Liver (tissue), 8 donors: ENCODE measurements at regions not wholly inside any gene's neighbourhood (a gene's known extent, or its start where the extent isn't known, plus 50 kb on each side); places are given as distances from the start of the nearest gene placed in this dataset.

Experiments used
- DNase-seq: peaks from one replicate; pipeline ENCODE4 v3.0.0-alpha.2; 2017; ENCODE audit warnings: low spot score
- H3K27ac ChIP-seq, 2 donors: one replicate each; pipeline ENCODE4 v1.7.0; 2013; ENCODE audit warnings: inconsistent platforms in 2 of 2, low read length in 2 of 2, control low read depth in 1 of 2, low read depth in 1 of 2, mild to moderate bottlenecking in 1 of 2
- H3K27me3 ChIP-seq, 4 donors: one replicate each; pipeline versions ENCODE4 v1.6.1 to v1.7.0; 2013; ENCODE audit warnings: low read length in 3 of 4, inconsistent platforms in 1 of 4, mild to moderate bottlenecking in 1 of 4, moderate library complexity in 1 of 4; ENCODE audit not compliant: control insufficient read depth in 4 of 4, insufficient read depth in 4 of 4
- H3K36me3 ChIP-seq, 4 donors: one replicate each; pipeline versions ENCODE4 v1.6.1 to v1.7.0; 2013; ENCODE audit warnings: low read length in 3 of 4, mild to moderate bottlenecking in 3 of 4, low read depth in 1 of 4, moderate library complexity in 1 of 4; ENCODE audit not compliant: control insufficient read depth in 4 of 4, insufficient read depth in 3 of 4
- H3K4me1 ChIP-seq, 4 donors: one replicate each; pipeline versions ENCODE4 v1.6.1 to v1.7.0; 2013; ENCODE audit warnings: low read length in 3 of 4, mild to moderate bottlenecking in 3 of 4, moderate library complexity in 1 of 4; ENCODE audit not compliant: control insufficient read depth in 4 of 4, insufficient read depth in 4 of 4
- H3K4me3 ChIP-seq, 3 donors: one replicate each; pipeline versions ENCODE4 v1.6.1 to v1.7.0; 2013; ENCODE audit warnings: low read length in 3 of 3, control low read depth in 1 of 3, low read depth in 1 of 3, mild to moderate bottlenecking in 1 of 3
- H3K9ac ChIP-seq, 2 donors: one replicate each; pipeline ENCODE4 v1.7.0; 2013; ENCODE audit warnings: low read length in 2 of 2, mild to moderate bottlenecking in 2 of 2, moderate library complexity in 2 of 2, control low read depth in 1 of 2, low read depth in 1 of 2
- H3K9me3 ChIP-seq, 4 donors: one replicate each; pipeline versions ENCODE4 v1.6.1 to v1.7.0; 2013; ENCODE audit warnings: low read length in 3 of 4; ENCODE audit not compliant: control insufficient read depth in 4 of 4
- EGR1 ChIP-seq, 2 donors: IDR thresholded peaks; 2 replicates each; pipeline ENCODE4 v1.6.1; 2016 to 2018; ENCODE audit warnings: antibody characterized with exemption in 2 of 2, low read depth in 2 of 2
- FOXA1 ChIP-seq: IDR thresholded peaks from 2 replicates; pipeline ENCODE4 v1.6.1; 2016; ENCODE audit warnings: antibody characterized with exemption
- FOXA2 ChIP-seq: IDR thresholded peaks from 2 replicates; pipeline ENCODE4 v1.6.1; 2016; ENCODE audit warnings: antibody characterized with exemption
- GABPA ChIP-seq, 2 donors: IDR thresholded peaks in 1 of 2; conservative IDR thresholded peaks in 1 of 2; 2 replicates each; pipeline ENCODE4 v1.6.1; 2016; ENCODE audit warnings: antibody characterized with exemption in 2 of 2, mild to moderate bottlenecking in 1 of 2, moderate library complexity in 1 of 2
- HNF4A ChIP-seq, 2 donors: conservative IDR thresholded peaks; 2 replicates each; pipeline ENCODE4 v1.6.1; 2016; ENCODE audit warnings: antibody characterized with exemption in 2 of 2, mild to moderate bottlenecking in 2 of 2
- HNF4G ChIP-seq: IDR thresholded peaks from 2 replicates; pipeline ENCODE4 v1.6.1; 2016; ENCODE audit warnings: antibody characterized with exemption
- JUND ChIP-seq, 2 donors: IDR thresholded peaks; 2 replicates each; pipeline ENCODE4 v1.6.1; 2016; ENCODE audit warnings: antibody characterized with exemption in 2 of 2
- NR2F2 ChIP-seq: IDR thresholded peaks from 2 replicates; pipeline ENCODE4 v1.6.1; 2016; ENCODE audit warnings: antibody characterized with exemption
- RAD21 ChIP-seq, 2 donors: IDR thresholded peaks; 2 replicates each; pipeline ENCODE4 v1.6.1; 2016; ENCODE audit warnings: antibody characterized with exemption in 2 of 2, mild to moderate bottlenecking in 2 of 2
- RXRA ChIP-seq, 2 donors: IDR thresholded peaks; 2 replicates each; pipeline ENCODE4 v1.6.1; 2017 to 2018; ENCODE audit warnings: antibody characterized with exemption in 2 of 2, mild to moderate bottlenecking in 1 of 2
- SP1 ChIP-seq: IDR thresholded peaks from 2 replicates; pipeline ENCODE4 v1.6.1; 2018; ENCODE audit warnings: antibody characterized with exemption, mild to moderate bottlenecking
- TAF1 ChIP-seq: conservative IDR thresholded peaks from 2 replicates; pipeline ENCODE4 v1.6.1; 2016; ENCODE audit warnings: antibody characterized with exemption, mild to moderate bottlenecking
- YY1 ChIP-seq: IDR thresholded peaks from 2 replicates; pipeline ENCODE4 v1.6.1; 2016; ENCODE audit warnings: antibody characterized with exemption, mild to moderate bottlenecking
- WGBS: extraction: QIAGEN DNeasy Blood & Tissue Kit; methylation state at CpG from one replicate; pipeline ENCODE4 v1.1.7; 2013; 5-methylcytosine and 5-hydroxymethylcytosine counted together
- TF ChIP-seq, protein P1 (sequence below): IDR thresholded peaks from 2 replicates; pipeline ENCODE4 v1.6.1; 2016; ENCODE audit warnings: antibody characterized with exemption
- TF ChIP-seq, protein P2 (sequence below): fragments of 150-350 bp; IDR thresholded peaks from 2 replicates; pipeline ENCODE4 v1.5.1; 2017; ENCODE audit warnings: improper control_type of control experiment, low read depth, low read length; ENCODE audit not compliant: missing input control
- TF ChIP-seq, protein P3 (sequence below): IDR thresholded peaks from 2 replicates; pipeline ENCODE4 v1.6.1; 2016; ENCODE audit warnings: antibody characterized with exemption
- TF ChIP-seq, protein P4 (sequence below): IDR thresholded peaks from 2 replicates; pipeline ENCODE4 v1.6.1; 2016; ENCODE audit warnings: antibody characterized with exemption, mild to moderate bottlenecking
- TF ChIP-seq, protein P5 (sequence below): IDR thresholded peaks from 2 replicates; pipeline ENCODE4 v1.6.1; 2016; ENCODE audit warnings: antibody characterized with exemption
- donor health status: healthy.
- donor health status: healthy.
- donor health status: healthy.
- donor health status: healthy.
- donor health status: healthy.

DNA sequence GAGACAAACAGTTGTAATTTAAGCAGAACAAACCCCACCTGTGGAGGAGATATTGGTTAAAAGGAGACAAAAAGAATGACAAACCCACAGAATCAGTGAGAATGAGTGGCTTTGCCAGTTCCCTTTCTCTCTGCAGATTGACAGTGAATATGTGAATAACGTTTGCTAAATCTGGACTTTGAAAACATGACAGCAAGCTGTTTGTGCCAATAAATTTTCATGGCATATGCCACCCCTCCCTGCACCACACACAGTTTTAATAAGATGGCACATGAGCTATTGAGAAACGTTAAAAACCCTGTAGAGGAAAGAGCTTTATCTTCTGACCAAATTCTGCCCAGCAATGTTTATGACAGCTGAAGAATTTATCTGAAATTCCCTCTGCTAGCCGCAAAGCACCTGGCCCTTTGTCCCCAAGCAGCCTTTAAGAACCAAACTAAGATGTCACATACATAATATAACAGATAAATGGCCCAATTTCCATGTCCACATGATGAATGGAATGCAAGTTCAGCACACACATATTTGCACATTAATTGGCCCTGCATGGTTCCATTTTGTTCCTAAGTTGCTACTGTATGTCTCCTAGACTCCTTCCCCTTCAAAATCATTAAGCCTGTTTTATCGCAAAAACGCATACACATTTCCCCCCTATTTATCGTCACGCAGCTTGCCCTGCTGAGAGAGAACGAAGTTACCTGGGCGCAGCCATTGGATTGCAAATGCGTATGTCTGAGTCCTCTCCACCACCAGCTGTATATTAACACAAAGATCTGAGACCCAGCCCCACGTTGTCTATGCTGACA is 773.5 kb upstream of the EEF2KMT start:
- TF ChIP-seq EGR1 (IDR thresholded peaks at IDR 0.05; ENCODE audit: low read depth in 2 of 2) = no peak
- TF ChIP-seq, protein P1, sequence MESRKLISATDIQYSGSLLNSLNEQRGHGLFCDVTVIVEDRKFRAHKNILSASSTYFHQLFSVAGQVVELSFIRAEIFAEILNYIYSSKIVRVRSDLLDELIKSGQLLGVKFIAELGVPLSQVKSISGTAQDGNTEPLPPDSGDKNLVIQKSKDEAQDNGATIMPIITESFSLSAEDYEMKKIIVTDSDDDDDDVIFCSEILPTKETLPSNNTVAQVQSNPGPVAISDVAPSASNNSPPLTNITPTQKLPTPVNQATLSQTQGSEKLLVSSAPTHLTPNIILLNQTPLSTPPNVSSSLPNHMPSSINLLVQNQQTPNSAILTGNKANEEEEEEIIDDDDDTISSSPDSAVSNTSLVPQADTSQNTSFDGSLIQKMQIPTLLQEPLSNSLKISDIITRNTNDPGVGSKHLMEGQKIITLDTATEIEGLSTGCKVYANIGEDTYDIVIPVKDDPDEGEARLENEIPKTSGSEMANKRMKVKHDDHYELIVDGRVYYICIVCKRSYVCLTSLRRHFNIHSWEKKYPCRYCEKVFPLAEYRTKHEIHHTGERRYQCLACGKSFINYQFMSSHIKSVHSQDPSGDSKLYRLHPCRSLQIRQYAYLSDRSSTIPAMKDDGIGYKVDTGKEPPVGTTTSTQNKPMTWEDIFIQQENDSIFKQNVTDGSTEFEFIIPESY = no peak
- TF ChIP-seq YY1 = no peak
- TF ChIP-seq HNF4A (conservative IDR thresholded peaks at IDR 0.05) = no peak
- WGBS = 30% methylated on average over 11 of the region's 11 CpGs

DNA sequence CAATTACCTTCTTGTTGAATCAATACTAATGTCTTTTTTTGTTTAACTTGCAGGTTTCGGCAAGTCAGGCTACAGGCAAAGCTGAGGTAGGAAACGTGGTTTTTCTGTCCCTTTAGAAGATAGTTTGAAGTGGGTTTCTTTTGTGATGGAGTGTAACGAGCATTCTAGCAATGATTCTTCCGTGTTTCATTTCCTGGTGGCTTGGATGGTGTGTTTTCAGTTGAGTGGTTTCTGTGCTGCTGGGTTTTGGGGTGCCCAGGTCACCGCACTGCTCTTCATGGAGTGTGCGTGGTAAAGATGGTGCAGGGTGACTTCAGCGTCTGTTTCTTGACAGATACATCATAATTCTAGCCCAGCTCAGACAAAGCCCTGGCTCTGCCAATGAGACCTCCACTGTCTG is 769.7 kb upstream of the EEF2KMT start:
- Histone ChIP-seq H3K9ac (no peak overlapping the region), H3K9me3 (no peaks in the 10 kb centered on the region), H3K27ac (no peak overlapping the region), H3K4me1 (no peaks in the 10 kb centered on the region), H3K27me3 (no peaks in the 10 kb centered on the region), H3K4me3 (no peak overlapping the region), H3K36me3 (no peaks in the 10 kb centered on the region)
- TF ChIP-seq, protein P2, sequence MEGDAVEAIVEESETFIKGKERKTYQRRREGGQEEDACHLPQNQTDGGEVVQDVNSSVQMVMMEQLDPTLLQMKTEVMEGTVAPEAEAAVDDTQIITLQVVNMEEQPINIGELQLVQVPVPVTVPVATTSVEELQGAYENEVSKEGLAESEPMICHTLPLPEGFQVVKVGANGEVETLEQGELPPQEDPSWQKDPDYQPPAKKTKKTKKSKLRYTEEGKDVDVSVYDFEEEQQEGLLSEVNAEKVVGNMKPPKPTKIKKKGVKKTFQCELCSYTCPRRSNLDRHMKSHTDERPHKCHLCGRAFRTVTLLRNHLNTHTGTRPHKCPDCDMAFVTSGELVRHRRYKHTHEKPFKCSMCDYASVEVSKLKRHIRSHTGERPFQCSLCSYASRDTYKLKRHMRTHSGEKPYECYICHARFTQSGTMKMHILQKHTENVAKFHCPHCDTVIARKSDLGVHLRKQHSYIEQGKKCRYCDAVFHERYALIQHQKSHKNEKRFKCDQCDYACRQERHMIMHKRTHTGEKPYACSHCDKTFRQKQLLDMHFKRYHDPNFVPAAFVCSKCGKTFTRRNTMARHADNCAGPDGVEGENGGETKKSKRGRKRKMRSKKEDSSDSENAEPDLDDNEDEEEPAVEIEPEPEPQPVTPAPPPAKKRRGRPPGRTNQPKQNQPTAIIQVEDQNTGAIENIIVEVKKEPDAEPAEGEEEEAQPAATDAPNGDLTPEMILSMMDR = no peak
- TF ChIP-seq YY1 = no peak
- no peak for TF ChIP-seq FOXA1
- no peak for TF ChIP-seq TAF1
- TF ChIP-seq, protein P3, sequence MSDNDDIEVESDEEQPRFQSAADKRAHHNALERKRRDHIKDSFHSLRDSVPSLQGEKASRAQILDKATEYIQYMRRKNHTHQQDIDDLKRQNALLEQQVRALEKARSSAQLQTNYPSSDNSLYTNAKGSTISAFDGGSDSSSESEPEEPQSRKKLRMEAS = no peak
- no peak for TF ChIP-seq SP1
- TF ChIP-seq RAD21 (IDR thresholded peaks at IDR 0.05) = no peak
- TF ChIP-seq RXRA (IDR thresholded peaks at IDR 0.05) = no peak
- no peak for TF ChIP-seq EGR1 (IDR thresholded peaks at IDR 0.05; ENCODE audit: low read depth in 2 of 2)
- no peak for TF ChIP-seq FOXA2
- no peak for TF ChIP-seq NR2F2
- TF ChIP-seq, protein P4, sequence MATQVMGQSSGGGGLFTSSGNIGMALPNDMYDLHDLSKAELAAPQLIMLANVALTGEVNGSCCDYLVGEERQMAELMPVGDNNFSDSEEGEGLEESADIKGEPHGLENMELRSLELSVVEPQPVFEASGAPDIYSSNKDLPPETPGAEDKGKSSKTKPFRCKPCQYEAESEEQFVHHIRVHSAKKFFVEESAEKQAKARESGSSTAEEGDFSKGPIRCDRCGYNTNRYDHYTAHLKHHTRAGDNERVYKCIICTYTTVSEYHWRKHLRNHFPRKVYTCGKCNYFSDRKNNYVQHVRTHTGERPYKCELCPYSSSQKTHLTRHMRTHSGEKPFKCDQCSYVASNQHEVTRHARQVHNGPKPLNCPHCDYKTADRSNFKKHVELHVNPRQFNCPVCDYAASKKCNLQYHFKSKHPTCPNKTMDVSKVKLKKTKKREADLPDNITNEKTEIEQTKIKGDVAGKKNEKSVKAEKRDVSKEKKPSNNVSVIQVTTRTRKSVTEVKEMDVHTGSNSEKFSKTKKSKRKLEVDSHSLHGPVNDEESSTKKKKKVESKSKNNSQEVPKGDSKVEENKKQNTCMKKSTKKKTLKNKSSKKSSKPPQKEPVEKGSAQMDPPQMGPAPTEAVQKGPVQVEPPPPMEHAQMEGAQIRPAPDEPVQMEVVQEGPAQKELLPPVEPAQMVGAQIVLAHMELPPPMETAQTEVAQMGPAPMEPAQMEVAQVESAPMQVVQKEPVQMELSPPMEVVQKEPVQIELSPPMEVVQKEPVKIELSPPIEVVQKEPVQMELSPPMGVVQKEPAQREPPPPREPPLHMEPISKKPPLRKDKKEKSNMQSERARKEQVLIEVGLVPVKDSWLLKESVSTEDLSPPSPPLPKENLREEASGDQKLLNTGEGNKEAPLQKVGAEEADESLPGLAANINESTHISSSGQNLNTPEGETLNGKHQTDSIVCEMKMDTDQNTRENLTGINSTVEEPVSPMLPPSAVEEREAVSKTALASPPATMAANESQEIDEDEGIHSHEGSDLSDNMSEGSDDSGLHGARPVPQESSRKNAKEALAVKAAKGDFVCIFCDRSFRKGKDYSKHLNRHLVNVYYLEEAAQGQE = no peak
- no peak for TF ChIP-seq GABPA (IDR thresholded peaks at IDR 0.05 in 1 of 2, conservative IDR thresholded peaks at IDR 0.05 in 1 of 2)
- TF ChIP-seq HNF4G = no peak
- TF ChIP-seq, protein P1 = no peak
- TF ChIP-seq, protein P5, sequence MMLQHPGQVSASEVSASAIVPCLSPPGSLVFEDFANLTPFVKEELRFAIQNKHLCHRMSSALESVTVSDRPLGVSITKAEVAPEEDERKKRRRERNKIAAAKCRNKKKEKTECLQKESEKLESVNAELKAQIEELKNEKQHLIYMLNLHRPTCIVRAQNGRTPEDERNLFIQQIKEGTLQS = no peak
- no peak for TF ChIP-seq JUND (IDR thresholded peaks at IDR 0.05)
- no peak for TF ChIP-seq HNF4A (conservative IDR thresholded peaks at IDR 0.05)
- WGBS = 67% methylated on average over 7 of the region's 7 CpGs
- DNase-seq = no peak

More for the DNA sequence above, 773.5 kb upstream of the EEF2KMT start:
- no peaks in the 10 kb centered on the region for H3K9me3 ChIP-seq
- DNase-seq = no peak
- no peaks in the 10 kb centered on the region for H3K27me3 ChIP-seq
- no peak overlapping the region for H3K4me3 ChIP-seq
- no peaks in the 10 kb centered on the region for H3K36me3 ChIP-seq
- H3K4me1 ChIP-seq = no peaks in the 10 kb centered on the region
- no peak overlapping the region for H3K9ac ChIP-seq
- H3K27ac ChIP-seq = no peak overlapping the region
